ENCODE measurements at regions not wholly inside any gene's neighbourhood (a gene's known extent, or its start where the extent isn't known, plus 50 kb on each side); places are given as distances from the start of the nearest gene placed in this dataset.

- TF ChIP-seq ZFP3 (CRISPR knock-in tag; IDR thresholded peaks at IDR 0.05) (no peak), ESRRG (CRISPR knock-in tag; IDR thresholded peaks at IDR 0.05) (no peak), PPARA (CRISPR knock-in tag; IDR thresholded peaks at IDR 0.05; ENCODE audit: borderline replicate concordance) (no peak), CSDC2 (CRISPR knock-in tag; IDR thresholded peaks at IDR 0.05) (no peak), GLIS3 (CRISPR knock-in tag; IDR thresholded peaks at IDR 0.05) (no peak), POU6F1 (CRISPR knock-in tag; IDR thresholded peaks at IDR 0.05; ENCODE audit: borderline replicate concordance, low read depth) (no peak), TOX (CRISPR knock-in tag; IDR thresholded peaks at IDR 0.05; ENCODE audit: borderline replicate concordance) (no peak), ZNF8 (CRISPR knock-in tag; IDR thresholded peaks at IDR 0.05) (no peak), SNAI2 (CRISPR knock-in tag; IDR thresholded peaks at IDR 0.05) (no peak), ZNF70 (CRISPR knock-in tag; IDR thresholded peaks at IDR 0.05) (no peak), ZNF565 (CRISPR knock-in tag; conservative IDR thresholded peaks at IDR 0.05; ENCODE audit: low read depth) (no peak), OSR1 (CRISPR knock-in tag; IDR thresholded peaks at IDR 0.05) (no peak), TCF4 (CRISPR knock-in tag; IDR thresholded peaks at IDR 0.05; ENCODE audit: borderline replicate concordance) (no peak), BACH2 (CRISPR knock-in tag; IDR thresholded peaks at IDR 0.05; ENCODE audit: borderline replicate concordance) (no peak)
- TF ChIP-seq, protein P1, sequence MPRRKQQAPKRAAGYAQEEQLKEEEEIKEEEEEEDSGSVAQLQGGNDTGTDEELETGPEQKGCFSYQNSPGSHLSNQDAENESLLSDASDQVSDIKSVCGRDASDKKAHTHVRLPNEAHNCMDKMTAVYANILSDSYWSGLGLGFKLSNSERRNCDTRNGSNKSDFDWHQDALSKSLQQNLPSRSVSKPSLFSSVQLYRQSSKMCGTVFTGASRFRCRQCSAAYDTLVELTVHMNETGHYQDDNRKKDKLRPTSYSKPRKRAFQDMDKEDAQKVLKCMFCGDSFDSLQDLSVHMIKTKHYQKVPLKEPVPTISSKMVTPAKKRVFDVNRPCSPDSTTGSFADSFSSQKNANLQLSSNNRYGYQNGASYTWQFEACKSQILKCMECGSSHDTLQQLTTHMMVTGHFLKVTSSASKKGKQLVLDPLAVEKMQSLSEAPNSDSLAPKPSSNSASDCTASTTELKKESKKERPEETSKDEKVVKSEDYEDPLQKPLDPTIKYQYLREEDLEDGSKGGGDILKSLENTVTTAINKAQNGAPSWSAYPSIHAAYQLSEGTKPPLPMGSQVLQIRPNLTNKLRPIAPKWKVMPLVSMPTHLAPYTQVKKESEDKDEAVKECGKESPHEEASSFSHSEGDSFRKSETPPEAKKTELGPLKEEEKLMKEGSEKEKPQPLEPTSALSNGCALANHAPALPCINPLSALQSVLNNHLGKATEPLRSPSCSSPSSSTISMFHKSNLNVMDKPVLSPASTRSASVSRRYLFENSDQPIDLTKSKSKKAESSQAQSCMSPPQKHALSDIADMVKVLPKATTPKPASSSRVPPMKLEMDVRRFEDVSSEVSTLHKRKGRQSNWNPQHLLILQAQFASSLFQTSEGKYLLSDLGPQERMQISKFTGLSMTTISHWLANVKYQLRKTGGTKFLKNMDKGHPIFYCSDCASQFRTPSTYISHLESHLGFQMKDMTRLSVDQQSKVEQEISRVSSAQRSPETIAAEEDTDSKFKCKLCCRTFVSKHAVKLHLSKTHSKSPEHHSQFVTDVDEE (CRISPR knock-in tag; IDR thresholded peaks at IDR 0.05): no peak
- TF ChIP-seq, protein P2, sequence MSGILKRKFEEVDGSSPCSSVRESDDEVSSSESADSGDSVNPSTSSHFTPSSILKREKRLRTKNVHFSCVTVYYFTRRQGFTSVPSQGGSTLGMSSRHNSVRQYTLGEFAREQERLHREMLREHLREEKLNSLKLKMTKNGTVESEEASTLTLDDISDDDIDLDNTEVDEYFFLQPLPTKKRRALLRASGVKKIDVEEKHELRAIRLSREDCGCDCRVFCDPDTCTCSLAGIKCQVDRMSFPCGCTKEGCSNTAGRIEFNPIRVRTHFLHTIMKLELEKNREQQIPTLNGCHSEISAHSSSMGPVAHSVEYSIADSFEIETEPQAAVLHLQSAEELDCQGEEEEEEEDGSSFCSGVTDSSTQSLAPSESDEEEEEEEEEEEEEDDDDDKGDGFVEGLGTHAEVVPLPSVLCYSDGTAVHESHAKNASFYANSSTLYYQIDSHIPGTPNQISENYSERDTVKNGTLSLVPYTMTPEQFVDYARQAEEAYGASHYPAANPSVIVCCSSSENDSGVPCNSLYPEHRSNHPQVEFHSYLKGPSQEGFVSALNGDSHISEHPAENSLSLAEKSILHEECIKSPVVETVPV (CRISPR knock-in tag; IDR thresholded peaks at IDR 0.05): no peak
- TF ChIP-seq, protein P3, sequence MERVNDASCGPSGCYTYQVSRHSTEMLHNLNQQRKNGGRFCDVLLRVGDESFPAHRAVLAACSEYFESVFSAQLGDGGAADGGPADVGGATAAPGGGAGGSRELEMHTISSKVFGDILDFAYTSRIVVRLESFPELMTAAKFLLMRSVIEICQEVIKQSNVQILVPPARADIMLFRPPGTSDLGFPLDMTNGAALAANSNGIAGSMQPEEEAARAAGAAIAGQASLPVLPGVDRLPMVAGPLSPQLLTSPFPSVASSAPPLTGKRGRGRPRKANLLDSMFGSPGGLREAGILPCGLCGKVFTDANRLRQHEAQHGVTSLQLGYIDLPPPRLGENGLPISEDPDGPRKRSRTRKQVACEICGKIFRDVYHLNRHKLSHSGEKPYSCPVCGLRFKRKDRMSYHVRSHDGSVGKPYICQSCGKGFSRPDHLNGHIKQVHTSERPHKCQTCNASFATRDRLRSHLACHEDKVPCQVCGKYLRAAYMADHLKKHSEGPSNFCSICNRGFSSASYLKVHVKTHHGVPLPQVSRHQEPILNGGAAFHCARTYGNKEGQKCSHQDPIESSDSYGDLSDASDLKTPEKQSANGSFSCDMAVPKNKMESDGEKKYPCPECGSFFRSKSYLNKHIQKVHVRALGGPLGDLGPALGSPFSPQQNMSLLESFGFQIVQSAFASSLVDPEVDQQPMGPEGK (CRISPR knock-in tag; IDR thresholded peaks at IDR 0.05; ENCODE audit: borderline replicate concordance): no peak
- TF ChIP-seq, protein P4, sequence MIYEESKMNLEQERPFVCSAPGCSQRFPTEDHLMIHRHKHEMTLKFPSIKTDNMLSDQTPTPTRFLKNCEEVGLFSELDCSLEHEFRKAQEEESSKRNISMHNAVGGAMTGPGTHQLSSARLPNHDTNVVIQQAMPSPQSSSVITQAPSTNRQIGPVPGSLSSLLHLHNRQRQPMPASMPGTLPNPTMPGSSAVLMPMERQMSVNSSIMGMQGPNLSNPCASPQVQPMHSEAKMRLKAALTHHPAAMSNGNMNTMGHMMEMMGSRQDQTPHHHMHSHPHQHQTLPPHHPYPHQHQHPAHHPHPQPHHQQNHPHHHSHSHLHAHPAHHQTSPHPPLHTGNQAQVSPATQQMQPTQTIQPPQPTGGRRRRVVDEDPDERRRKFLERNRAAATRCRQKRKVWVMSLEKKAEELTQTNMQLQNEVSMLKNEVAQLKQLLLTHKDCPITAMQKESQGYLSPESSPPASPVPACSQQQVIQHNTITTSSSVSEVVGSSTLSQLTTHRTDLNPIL (CRISPR knock-in tag; IDR thresholded peaks at IDR 0.05; ENCODE audit: low read depth): no peak
- ATAC-seq: no peak
Observed at GRCh38 chr5:167918184-167918812, 373.1 kb upstream of the WWC1 start.

DNA sequence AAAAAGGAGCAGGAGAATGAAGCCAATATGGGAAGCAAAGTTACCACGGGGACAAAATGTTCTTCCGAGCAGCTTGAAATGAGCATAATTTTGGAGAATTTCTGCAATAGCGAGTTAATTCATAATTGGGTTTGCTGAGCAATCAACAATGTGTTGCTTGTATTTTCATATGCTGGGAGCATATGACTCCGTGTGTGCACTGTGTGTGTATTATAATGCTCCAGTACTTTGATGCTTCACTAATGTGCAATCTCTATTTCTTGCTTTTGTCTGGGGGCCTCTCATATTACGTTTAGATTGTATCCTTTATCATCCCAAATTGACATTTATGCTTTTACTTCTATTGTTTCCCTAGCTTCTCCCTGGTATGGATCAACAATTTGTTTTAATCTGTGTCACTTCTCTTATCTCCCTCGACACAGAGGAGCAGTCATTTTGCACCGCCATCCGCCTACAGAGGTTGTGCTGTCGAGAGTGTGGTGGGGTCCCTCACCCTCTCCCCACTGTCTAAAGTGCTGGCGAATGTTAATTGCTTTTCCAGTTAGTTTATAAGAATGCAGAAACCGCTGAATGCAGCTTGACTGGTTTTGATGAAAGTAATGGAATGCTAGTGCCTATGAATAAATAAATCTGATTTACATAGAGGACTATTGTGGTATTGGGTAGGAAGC, 372.5 kb upstream of the WWC1 start:
- no peak; the same call in 2 of the 3 replicates for ATAC-seq
- TF ChIP-seq, protein P3 (CRISPR knock-in tag; IDR thresholded peaks at IDR 0.05; ENCODE audit: borderline replicate concordance): peak; percentile 97
- TF ChIP-seq ZNF70 (CRISPR knock-in tag; IDR thresholded peaks at IDR 0.05) (peak; percentile 68), ISL1 (CRISPR knock-in tag; IDR thresholded peaks at IDR 0.05) (peak; percentile 97), POU6F1 (CRISPR knock-in tag; IDR thresholded peaks at IDR 0.05; ENCODE audit: borderline replicate concordance, low read depth) (no peak), ESRRG (CRISPR knock-in tag; IDR thresholded peaks at IDR 0.05) (0 out of 2 replicates have a peak, but pooled peaks have one; percentile 44), ZC3H10 (CRISPR knock-in tag; IDR thresholded peaks at IDR 0.05) (no peak), ZFP30 (CRISPR knock-in tag; IDR thresholded peaks at IDR 0.05) (0 out of 2 replicates have a peak, but pooled peaks have one; percentile 40), BACH2 (CRISPR knock-in tag; IDR thresholded peaks at IDR 0.05; ENCODE audit: borderline replicate concordance) (no peak), SNAI2 (CRISPR knock-in tag; IDR thresholded peaks at IDR 0.05) (0 out of 2 replicates have a peak, but pooled peaks have one; percentile 86), ZNF565 (CRISPR knock-in tag; conservative IDR thresholded peaks at IDR 0.05; ENCODE audit: low read depth) (peak; percentile 71; the same call in 1 of the 2 replicates), PPARA (CRISPR knock-in tag; IDR thresholded peaks at IDR 0.05; ENCODE audit: borderline replicate concordance) (0 out of 2 replicates have a peak, but pooled peaks have one; percentile 23)
- TF ChIP-seq, protein P1 (CRISPR knock-in tag; IDR thresholded peaks at IDR 0.05): peak; percentile 81; the same call in 1 of the 2 replicates

Measured in SK-N-SH treated with all-trans-retinoic acid at 6 μM for 48 hours (cell line).